Panc1 (cell line): ENCODE measurements at regions not wholly inside any gene's neighbourhood (a gene's known extent, or its start where the extent isn't known, plus 50 kb on each side); places are given as distances from the start of the nearest gene placed in this dataset.
"Not testable (repeated sequence)": the region's sequence is repeated elsewhere in the genome, so short reads cannot be mapped to it uniquely, and the experiment has no call there.

Experiments
- CTCF ChIP-seq: fragments of 450-650 bp; IDR thresholded peaks from 2 replicates; pipeline ENCODE4 v1.5.1; 2017; ENCODE audit warnings: mild to moderate bottlenecking
- POLR2AphosphoS5 ChIP-seq: IDR thresholded peaks from 2 replicates; pipeline ENCODE4 v1.6.1; 2012; ENCODE audit warnings: mild to moderate bottlenecking, low read depth, low read length, moderate library complexity
- SIN3A ChIP-seq: IDR thresholded peaks from 2 replicates; pipeline ENCODE4 v1.6.1; 2012; ENCODE audit warnings: low read depth, mild to moderate bottlenecking, low read length, moderate library complexity, borderline replicate concordance; ENCODE audit not compliant: insufficient read depth

GRCh38 chr2:87263868-87264518, 242.3 kb upstream of the PLGLB1 start:
- TF ChIP-seq CTCF, SIN3A, POLR2AphosphoS5: not testable (repeated sequence)
